ENCODE measurements at regions not wholly inside any gene's neighbourhood (a gene's known extent, or its start where the extent isn't known, plus 50 kb on each side); places are given as distances from the start of the nearest gene placed in this dataset.
"Not testable (repeated sequence)": the region's sequence is repeated elsewhere in the genome, so short reads cannot be mapped to it uniquely, and the experiment has no call there.

DNA sequence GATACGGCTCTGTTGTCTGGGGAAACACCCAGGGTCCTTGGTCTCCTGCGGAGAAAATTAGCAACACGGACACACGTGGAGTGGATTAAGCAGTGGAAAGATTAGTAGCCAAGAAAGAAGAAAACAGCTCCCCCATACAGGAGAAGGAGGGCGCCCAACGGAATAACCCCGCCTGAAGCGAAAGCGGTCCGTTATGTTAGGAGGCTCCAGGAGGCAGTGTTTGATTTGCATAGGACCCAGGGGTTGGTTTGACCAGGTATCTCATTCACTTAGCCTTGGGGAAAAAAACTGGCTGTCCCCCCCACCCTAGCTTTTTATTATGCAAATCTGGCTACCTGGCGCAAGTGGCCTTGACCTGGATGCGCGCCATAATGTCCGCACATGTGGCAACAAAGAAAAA is 170.1 kb upstream of the KYNU start:
- Mint-ChIP-seq H3K4me3 (no peak overlapping the region), H3K36me3 (no peaks in the 10 kb centered on the region), H3K27ac (no peak overlapping the region), H3K27me3 (ENCODE audit: low read depth in 3 of 3) (peaks cover 0 to 5% (median 0%) of the 10 kb centered on the region in 3 donors), H3K4me1 (peaks cover 4% of the 10 kb centered on the region), H3K9me3 (peaks cover 0 to 3% (median 2%) of the 10 kb centered on the region in 7 donors)
- no peak overlapping the region for H3K4me2 ChIP-seq (replicated peaks; ENCODE audit: extremely low read depth, low read length, poor library complexity, severe bottlenecking)
- H3K79me2 ChIP-seq (ENCODE audit: insufficient read depth, low read length) = no peaks in the 10 kb centered on the region
- no peak overlapping the region for H2AFZ ChIP-seq (ENCODE audit: insufficient read depth, low read depth, low read length, poor library complexity, severe bottlenecking)
- H4K20me1 ChIP-seq (ENCODE audit: insufficient read depth, low read length) = no peaks in the 10 kb centered on the region
- no peak overlapping the region for H3K4me3 ChIP-seq (replicated peaks in 1 of 3; ENCODE audit: low read depth in 2 of 3, low read length in 3 of 3)
- no peak overlapping the region for H3K27ac ChIP-seq (ENCODE audit: low read depth in 1 of 2, low read length in 2 of 2)
- no peaks in the 10 kb centered on the region for H3K36me3 ChIP-seq (replicated peaks in 1 of 2; ENCODE audit: control insufficient read depth in 1 of 2, insufficient read depth in 2 of 2, low read length in 2 of 2)
- H3K9ac ChIP-seq (ENCODE audit: insufficient read depth, low read length, poor library complexity, severe bottlenecking) = no peak overlapping the region
- no peak for DNase-seq
- intact Hi-C loops (cut with micrococcal nuclease) = no loop called here
- H3K27me3 ChIP-seq (ENCODE audit: control insufficient read depth in 2 of 2, insufficient read depth in 2 of 2, low read length in 2 of 2) = no peaks in the 10 kb centered on the region
- no peaks in the 10 kb centered on the region for H3K9me3 ChIP-seq (replicated peaks in 1 of 2; ENCODE audit: control insufficient read depth in 1 of 2, insufficient read depth in 1 of 2, low read length in 2 of 2)
- 92% methylated on average over 2 of the region's 14 CpGs for WGBS (ENCODE audit: insufficient coverage)
- no peaks in the 10 kb centered on the region for H3K4me1 ChIP-seq (ENCODE audit: control insufficient read depth in 1 of 2, insufficient read depth in 2 of 2, low read length in 2 of 2)
- TF ChIP-seq, protein P1, sequence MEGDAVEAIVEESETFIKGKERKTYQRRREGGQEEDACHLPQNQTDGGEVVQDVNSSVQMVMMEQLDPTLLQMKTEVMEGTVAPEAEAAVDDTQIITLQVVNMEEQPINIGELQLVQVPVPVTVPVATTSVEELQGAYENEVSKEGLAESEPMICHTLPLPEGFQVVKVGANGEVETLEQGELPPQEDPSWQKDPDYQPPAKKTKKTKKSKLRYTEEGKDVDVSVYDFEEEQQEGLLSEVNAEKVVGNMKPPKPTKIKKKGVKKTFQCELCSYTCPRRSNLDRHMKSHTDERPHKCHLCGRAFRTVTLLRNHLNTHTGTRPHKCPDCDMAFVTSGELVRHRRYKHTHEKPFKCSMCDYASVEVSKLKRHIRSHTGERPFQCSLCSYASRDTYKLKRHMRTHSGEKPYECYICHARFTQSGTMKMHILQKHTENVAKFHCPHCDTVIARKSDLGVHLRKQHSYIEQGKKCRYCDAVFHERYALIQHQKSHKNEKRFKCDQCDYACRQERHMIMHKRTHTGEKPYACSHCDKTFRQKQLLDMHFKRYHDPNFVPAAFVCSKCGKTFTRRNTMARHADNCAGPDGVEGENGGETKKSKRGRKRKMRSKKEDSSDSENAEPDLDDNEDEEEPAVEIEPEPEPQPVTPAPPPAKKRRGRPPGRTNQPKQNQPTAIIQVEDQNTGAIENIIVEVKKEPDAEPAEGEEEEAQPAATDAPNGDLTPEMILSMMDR (IDR thresholded peaks at IDR 0.05) = no peak

DNA sequence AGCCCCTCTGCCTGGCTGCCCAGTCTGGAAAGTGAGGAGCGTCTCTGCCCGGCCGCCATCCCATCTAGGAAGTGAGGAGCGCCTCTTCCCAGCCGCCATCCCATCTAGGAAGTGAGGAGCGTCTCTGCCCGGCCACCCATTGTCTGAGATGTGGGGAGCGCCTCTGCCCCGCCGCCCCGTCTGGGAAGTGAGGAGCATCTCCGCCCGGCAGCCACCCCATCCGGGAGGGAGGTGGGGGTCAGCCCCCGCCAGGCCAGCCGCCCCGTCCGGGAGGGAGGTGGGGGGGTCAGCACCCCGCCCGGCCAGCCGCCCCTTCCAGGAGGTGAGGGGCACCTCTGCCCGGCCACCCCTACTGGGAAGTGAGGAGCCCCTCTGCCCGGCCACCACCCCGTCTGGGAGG is 175.1 kb upstream of the KYNU start:
- H3K4me3 ChIP-seq (replicated peaks in 1 of 3; ENCODE audit: low read depth in 2 of 3, low read length in 3 of 3); H3K27ac Mint-ChIP-seq; H3K9ac ChIP-seq (ENCODE audit: insufficient read depth, low read length, poor library complexity, severe bottlenecking); H3K27me3 ChIP-seq (ENCODE audit: control insufficient read depth in 2 of 2, insufficient read depth in 2 of 2, low read length in 2 of 2); H3K9me3 Mint-ChIP-seq; H3K27ac ChIP-seq (ENCODE audit: low read depth in 1 of 2, low read length in 2 of 2); H3K4me2 ChIP-seq (replicated peaks; ENCODE audit: extremely low read depth, low read length, poor library complexity, severe bottlenecking); H4K20me1 ChIP-seq (ENCODE audit: insufficient read depth, low read length); intact Hi-C loops (cut with micrococcal nuclease); DNase-seq; H3K9me3 ChIP-seq (replicated peaks in 1 of 2; ENCODE audit: control insufficient read depth in 1 of 2, insufficient read depth in 1 of 2, low read length in 2 of 2); H2AFZ ChIP-seq (ENCODE audit: insufficient read depth, low read depth, low read length, poor library complexity, severe bottlenecking); H3K27me3 Mint-ChIP-seq (ENCODE audit: low read depth in 3 of 3); H3K4me1 Mint-ChIP-seq; H3K36me3 Mint-ChIP-seq; H3K36me3 ChIP-seq (replicated peaks in 1 of 2; ENCODE audit: control insufficient read depth in 1 of 2, insufficient read depth in 2 of 2, low read length in 2 of 2); H3K79me2 ChIP-seq (ENCODE audit: insufficient read depth, low read length); H3K4me1 ChIP-seq (ENCODE audit: control insufficient read depth in 1 of 2, insufficient read depth in 2 of 2, low read length in 2 of 2); H3K4me3 Mint-ChIP-seq: not testable (repeated sequence)
- WGBS (ENCODE audit: insufficient coverage) = 60% methylated on average over 2 of the region's 24 CpGs

DNA sequence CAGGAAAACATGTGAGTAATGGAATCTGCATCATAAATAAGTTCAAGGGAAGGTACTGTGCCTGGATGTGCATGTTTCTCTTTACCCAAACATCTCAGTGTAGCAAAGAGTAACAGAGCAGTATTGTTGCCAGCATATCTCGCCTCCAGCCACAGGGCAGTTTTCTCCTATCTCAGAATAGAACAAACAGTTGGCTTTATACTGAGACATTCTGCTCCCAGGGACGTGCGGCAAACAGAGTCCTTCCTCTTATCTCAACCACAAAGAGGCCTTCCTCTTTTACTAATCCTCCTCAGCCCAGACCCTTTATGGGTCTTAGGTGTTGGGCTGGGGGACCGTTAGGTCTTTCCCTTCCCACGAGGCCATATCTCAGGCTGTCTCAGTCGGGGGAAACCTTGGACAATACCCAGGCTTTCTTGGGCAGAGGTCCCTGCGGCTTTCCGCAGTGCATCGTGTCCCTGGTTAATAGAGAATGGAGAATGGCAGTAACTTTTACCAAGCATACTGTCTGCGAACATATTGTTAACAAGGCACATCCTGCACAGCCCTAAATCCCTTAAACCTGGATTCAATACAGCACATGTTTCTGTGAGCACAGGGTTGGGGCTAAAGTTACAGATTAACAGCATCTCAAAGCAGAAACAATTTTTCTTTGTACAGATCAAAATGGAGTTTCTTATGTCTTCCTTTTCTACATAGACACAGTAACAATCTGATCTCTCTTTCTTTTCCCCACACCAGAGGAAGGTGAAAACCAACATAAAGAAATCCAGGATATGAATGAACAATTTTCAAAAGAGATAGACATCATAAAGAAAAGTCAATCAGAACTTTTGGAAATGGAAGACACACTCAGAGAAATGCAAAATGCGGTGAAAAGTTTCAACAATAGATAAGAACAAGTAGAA is 181.9 kb upstream of the KYNU start:
- H3K4me3 ChIP-seq (replicated peaks in 1 of 3; ENCODE audit: low read depth in 2 of 3, low read length in 3 of 3); H3K79me2 ChIP-seq (ENCODE audit: insufficient read depth, low read length); intact Hi-C loops (cut with micrococcal nuclease); H4K20me1 ChIP-seq (ENCODE audit: insufficient read depth, low read length); H3K36me3 Mint-ChIP-seq; H3K9me3 Mint-ChIP-seq; H3K4me1 ChIP-seq (ENCODE audit: control insufficient read depth in 1 of 2, insufficient read depth in 2 of 2, low read length in 2 of 2); H3K27me3 Mint-ChIP-seq (ENCODE audit: low read depth in 3 of 3); H3K9me3 ChIP-seq (replicated peaks in 1 of 2; ENCODE audit: control insufficient read depth in 1 of 2, insufficient read depth in 1 of 2, low read length in 2 of 2); H2AFZ ChIP-seq (ENCODE audit: insufficient read depth, low read depth, low read length, poor library complexity, severe bottlenecking); H3K36me3 ChIP-seq (replicated peaks in 1 of 2; ENCODE audit: control insufficient read depth in 1 of 2, insufficient read depth in 2 of 2, low read length in 2 of 2); H3K4me2 ChIP-seq (replicated peaks; ENCODE audit: extremely low read depth, low read length, poor library complexity, severe bottlenecking); H3K27me3 ChIP-seq (ENCODE audit: control insufficient read depth in 2 of 2, insufficient read depth in 2 of 2, low read length in 2 of 2); H3K27ac ChIP-seq (ENCODE audit: low read depth in 1 of 2, low read length in 2 of 2); H3K9ac ChIP-seq (ENCODE audit: insufficient read depth, low read length, poor library complexity, severe bottlenecking): not testable (repeated sequence)
- 0% methylated on average over 3 of the region's 11 CpGs for WGBS (ENCODE audit: insufficient coverage)
- Mint-ChIP-seq H3K4me3 (peak overlapping the region in 1 of 2 donors; percentile 61), H3K4me1 (peaks cover 17% of the 10 kb centered on the region), H3K27ac (peak overlapping the region in 5 of 7 donors; percentile 17 to 76 (median 34))
- peak; percentile 28 to 45 (median 32) for DNase-seq
